ENCODE measurements at regions not wholly inside any gene's neighbourhood (a gene's known extent, or its start where the extent isn't known, plus 50 kb on each side); places are given as distances from the start of the nearest gene placed in this dataset. TPM values are rescaled to one million over a fixed set of nuclear protein-coding genes. Genes with fewer than 3 reads are reported as not detected.

GRCh38 chr18:55641486-55641885 is 53.5 kb upstream of the TCF4 start:
- no peaks in the 10 kb centered on the region for H3K79me2 ChIP-seq (ENCODE audit: insufficient read depth, low read length)
- DNase-seq (ENCODE audit: insufficient read length, low spot score, missing footprints) = no peak
- no peak overlapping the region for H3K27ac ChIP-seq (ENCODE audit: low read depth, low read length)
- no peaks in the 10 kb centered on the region for H3K4me1 ChIP-seq (ENCODE audit: insufficient read depth, low read length)
- no peaks in the 10 kb centered on the region for H3K36me3 ChIP-seq (ENCODE audit: insufficient read depth, low read length)
- no peak for TF ChIP-seq CTCF (IDR thresholded peaks at IDR 0.05; ENCODE audit: extremely low read depth, low read depth, low read length)
- no peaks in the 10 kb centered on the region for H3K27me3 ChIP-seq (ENCODE audit: insufficient read depth, low read length)
- H3K4me2 ChIP-seq (ENCODE audit: insufficient read depth, low read length) = no peak overlapping the region
- H3K9me3 ChIP-seq (ENCODE audit: low read depth, low read length) = no peaks in the 10 kb centered on the region
- H4K20me1 ChIP-seq (ENCODE audit: insufficient read depth, low read length) = no peaks in the 10 kb centered on the region
- no peak overlapping the region for H2AFZ ChIP-seq (ENCODE audit: low read length)
- no peak overlapping the region for H3K4me3 ChIP-seq (ENCODE audit: insufficient read depth, low read length)

Small RNA genes lying in the stretch of these regions (small RNA-seq; reads per million reads assigned to genes)
- gene RF00045 = not detected

All from osteoblast (primary cell).